Pons (tissue), 1 donor: ENCODE measurements at regions not wholly inside any gene's neighbourhood (a gene's known extent, or its start where the extent isn't known, plus 50 kb on each side); places are given as distances from the start of the nearest gene placed in this dataset.

Experiments used
- DNase-seq: peaks from one replicate; pipeline ENCODE4 v3.0.0-alpha.2; 2016; ENCODE audit warnings: low spot score

GRCh38 chr20:60959971-60960370 is 292.1 kb upstream of the CDH4 start:
- no peak for DNase-seq

GRCh38 chr20:60960500-60960899 is 291.6 kb upstream of the CDH4 start:
- DNase-seq = no peak

DNA sequence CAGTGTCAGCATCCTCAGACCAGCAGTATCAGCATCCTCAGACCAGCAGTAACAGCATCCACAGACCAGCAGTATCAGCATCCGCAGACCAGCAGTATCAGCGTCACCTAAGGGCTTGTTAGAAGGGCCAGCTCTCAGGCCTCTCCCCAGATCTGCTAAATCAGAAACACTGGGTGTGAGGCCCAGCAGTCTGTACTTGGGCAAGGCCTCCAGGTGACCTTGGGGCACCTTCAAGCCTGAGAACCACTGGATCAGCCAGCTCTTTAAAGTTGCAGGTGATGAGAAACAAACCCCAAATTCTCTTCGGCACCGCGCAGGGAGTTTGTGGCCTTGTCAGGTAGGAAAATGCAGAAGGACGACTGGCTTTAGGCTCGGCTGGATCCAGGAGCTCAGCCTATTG is 290.5 kb upstream of the CDH4 start:
- no peak for DNase-seq

- DNase-seq = no peak
These were observed 289.6 kb upstream of the CDH4 start for GRCh38 chr20:60962367-60963045.

DNA sequence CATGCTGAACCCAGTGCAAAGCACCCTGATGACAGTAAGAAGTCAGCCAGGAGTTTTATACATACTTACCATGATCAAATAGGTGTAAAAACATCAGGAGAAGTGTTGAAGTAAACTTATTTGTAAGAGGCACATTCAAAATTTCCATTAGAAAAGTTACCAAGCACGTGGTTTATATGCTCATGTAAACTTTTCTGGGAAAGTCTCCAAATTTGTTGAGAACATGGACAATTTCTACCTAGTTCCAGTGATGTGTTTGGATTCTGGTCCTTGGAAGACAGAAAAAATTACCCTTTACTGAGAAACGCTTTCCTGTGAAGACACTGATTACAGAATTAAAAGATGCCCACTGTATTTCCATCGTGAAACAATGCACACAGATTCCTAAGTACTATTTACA is 288.9 kb upstream of the CDH4 start:
- no peak for DNase-seq

- no peak for DNase-seq
These were observed 287.1 kb upstream of the CDH4 start for GRCh38 chr20:60964911-60965310.

DNA sequence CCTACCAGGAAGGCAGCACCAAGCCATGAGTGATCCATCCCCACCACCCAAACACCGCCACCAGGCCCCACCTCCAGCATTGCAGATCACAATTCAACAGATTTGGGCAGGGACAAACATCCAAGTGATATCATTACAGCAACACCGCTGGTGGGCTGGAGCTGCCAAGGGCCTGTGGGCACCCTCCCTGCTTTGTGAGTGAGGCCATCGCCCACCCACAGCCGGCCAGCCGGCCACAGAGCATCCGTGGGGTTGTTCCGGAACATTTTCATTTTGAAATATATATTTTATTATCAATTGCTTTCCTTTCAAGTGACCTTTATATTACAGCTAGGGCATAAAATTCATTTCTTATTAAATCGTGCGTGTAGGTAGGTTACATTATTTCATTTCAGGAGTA is 286.0 kb upstream of the CDH4 start:
- no peak for DNase-seq

GRCh38 chr20:60966766-60967165 is 285.3 kb upstream of the CDH4 start:
- DNase-seq = no peak

DNA sequence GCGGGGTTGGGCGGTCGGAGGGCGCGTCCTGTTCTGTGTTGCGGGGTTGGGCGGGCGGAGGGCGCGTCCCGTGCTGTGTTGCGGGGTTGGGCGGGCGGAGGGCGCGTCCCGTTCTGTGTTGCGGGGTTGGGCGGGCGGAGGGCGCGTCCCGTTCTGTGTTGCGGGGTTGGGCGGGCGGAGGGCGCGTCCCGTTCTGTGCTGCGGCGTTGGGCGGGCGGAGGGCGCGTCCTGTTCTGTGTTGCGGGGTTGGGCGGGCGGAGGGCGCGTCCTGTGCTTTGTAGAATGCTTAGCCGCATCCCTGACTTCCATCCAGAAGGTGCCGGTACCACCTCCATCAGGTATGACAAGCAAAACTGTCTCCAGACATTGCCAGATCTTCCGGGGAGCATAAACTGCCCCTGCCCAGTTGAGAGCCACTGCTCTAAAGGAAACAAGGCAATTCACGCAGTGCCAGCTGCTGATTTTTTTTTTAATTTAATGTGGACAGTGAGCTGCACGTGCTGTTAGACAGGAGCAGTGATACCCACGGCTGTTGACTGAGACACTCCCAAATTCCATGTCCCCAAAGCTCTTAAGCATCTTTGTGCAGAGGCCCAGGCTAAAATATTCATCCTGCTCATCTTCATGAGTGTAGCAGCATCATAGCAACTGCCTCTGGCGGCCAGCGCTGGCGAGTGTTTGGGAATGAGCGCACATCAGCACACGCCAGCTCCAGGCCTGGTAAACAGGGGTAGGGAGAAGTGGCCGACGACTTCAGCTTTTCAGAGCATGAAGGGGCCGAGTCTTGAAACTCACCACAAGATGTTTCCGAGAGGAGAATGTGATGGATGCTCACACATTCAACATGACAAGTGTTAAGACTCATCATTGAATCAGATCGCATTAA is 284.4 kb upstream of the CDH4 start:
- no peak for DNase-seq

- DNase-seq = no peak
These were observed 283.0 kb upstream of the CDH4 start for GRCh38 chr20:60968853-60969720.

- DNase-seq = no peak
These were observed 281.5 kb upstream of the CDH4 start for GRCh38 chr20:60970601-60971000.

GRCh38 chr20:60974022-60974421 is 278.0 kb upstream of the CDH4 start:
- no peak for DNase-seq

DNA sequence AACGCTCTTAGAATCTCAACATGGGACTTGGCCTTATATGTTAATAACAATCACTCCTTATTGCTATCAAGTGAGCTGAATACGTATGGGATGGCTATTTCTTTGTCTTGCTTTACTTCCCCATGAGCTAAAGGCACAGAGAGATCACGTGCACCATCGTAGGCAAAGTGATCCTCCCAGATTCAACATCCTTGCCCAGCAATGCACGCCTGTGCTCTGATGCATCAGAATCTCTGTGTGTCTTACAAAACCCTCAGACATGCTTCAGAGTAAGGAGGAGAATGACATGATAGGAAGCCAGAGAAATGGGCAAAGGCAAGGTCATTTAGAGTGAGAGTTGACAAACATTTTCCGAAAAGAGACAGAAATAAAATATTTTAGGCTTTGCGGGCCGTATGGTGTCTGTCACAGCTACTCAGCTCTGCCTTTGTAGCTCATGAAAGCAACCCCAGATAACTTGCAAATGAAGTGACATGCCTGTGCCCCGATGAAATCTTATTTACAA is 277.6 kb upstream of the CDH4 start:
- DNase-seq = no peak

DNA sequence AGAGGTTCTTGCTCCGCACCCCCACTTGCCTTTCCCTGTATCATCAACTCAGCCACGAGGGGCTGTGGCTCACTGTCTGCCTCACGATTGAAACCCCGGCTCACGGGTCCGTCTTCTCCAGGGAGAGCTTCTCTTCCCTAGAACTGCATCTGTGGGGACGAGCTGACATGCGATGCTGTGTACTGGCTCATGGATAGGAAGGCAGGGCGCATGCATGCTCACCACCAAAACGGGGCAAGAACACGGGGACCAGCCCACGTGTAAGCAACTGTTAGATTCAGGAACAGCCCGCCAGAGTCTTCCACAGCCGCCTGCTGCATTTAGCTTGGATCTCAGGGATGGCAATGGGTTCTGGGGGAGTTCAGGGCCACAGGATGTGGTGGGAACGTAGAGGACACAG is 275.9 kb upstream of the CDH4 start:
- DNase-seq = no peak

DNA sequence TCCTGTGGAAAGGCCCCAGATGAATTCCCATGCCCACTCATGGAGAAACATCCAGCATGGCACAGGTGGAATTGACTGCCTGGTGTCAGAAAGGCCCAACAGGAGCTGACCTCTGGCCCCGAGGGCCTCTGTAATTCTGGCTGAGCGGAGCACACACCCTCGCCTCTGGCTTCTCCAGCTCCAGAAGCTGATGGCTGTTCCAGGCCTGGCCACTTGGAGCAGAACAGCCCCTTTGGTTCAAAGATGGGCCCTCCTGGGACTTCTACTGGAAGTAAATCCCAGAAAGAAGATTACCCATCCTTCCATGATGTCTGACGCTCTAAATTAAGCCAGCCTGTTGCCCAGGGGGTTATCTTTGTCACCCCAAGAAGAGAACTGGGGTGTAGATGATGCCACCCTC is 275.1 kb upstream of the CDH4 start:
- DNase-seq = no peak

GRCh38 chr20:60977901-60978300 is 274.2 kb upstream of the CDH4 start:
- no peak for DNase-seq

GRCh38 chr20:60984666-60985065 is 267.4 kb upstream of the CDH4 start:
- DNase-seq = no peak

DNA sequence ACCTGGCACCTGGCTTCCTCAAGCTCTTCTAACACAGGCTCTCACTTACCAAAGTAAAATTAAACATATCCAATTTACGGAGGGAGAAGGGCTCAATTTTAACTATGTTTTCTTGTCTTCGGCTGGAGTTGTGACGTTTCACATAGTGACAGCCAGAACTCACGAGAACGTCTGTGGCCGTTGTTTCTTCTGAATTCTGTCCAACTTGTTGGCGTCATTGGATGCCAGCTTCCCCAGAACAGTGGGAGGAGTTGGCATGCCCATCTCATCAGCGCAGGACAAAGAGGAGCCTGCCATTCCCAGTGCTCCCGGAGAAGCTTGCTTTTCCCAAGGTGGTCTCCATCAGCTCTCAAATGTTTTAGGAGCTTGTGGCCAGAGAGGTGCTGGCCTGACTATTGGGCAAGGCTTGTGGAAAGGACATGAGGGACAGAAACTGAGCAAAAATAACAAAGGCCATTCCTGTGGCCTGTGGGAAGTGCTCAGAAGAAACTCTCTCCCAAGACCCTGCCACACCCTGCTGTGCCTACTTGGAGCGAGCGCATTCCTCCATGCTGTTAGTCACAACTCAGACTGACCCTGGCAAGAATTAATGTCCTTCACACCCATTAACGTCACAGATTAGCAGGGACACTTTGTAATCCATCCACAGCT is 265.4 kb upstream of the CDH4 start:
- no peak for DNase-seq

DNA sequence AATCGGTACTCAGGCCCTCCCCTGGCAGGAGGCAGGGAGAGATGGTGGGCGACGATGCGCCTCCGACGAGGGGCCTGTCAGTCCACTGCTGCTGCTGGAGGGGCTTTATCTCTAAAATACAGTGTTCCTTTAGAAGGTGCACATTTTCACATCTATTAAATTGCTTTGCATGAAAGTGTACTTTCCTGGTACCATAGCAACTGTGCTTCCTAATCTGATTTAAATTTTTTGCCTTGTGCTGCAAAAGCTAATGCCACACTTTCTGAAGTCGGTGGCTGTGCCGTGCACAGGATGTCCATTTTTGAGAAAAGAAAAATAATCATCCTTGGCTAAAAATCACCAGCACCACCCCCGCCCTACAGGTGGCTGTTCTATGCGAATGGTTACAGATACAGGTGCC is 262.0 kb upstream of the CDH4 start:
- DNase-seq = no peak

- DNase-seq = no peak
These were observed 261.4 kb upstream of the CDH4 start for GRCh38 chr20:60990643-60991042.

- no peak for DNase-seq
These were observed 258.5 kb upstream of the CDH4 start for GRCh38 chr20:60993433-60994044.
